ENCODE measurements at regions not wholly inside any gene's neighbourhood (a gene's known extent, or its start where the extent isn't known, plus 50 kb on each side); places are given as distances from the start of the nearest gene placed in this dataset.
A peak's percentile ranks its signal among the peaks of the same experiment; 100 is the strongest.

DNA sequence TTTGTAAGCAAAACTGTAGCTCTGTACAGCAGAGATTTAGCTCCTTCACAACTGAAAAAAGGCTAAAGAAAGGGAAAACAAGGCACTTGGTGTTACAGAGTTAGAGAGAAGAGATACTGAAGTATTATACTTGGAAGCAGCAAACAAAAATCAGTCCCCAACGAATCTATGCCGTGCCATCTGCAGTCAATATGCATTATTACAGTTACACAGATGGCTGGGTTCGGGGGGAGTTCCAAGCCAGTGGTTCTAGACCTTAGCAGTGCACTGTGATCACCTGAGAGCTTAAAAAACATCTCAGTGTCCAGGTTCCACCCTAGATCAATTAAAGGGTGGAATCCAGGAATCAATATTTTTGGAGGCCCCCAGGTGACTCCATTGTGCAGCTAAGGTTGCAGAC, 489.9 kb downstream of the SHISA9 start:
- TF ChIP-seq EZH2phosphoT487 (IDR thresholded peaks at IDR 0.05; ENCODE audit: borderline replicate concordance, low read depth, low read length), result no peak
- TF ChIP-seq, protein P1, sequence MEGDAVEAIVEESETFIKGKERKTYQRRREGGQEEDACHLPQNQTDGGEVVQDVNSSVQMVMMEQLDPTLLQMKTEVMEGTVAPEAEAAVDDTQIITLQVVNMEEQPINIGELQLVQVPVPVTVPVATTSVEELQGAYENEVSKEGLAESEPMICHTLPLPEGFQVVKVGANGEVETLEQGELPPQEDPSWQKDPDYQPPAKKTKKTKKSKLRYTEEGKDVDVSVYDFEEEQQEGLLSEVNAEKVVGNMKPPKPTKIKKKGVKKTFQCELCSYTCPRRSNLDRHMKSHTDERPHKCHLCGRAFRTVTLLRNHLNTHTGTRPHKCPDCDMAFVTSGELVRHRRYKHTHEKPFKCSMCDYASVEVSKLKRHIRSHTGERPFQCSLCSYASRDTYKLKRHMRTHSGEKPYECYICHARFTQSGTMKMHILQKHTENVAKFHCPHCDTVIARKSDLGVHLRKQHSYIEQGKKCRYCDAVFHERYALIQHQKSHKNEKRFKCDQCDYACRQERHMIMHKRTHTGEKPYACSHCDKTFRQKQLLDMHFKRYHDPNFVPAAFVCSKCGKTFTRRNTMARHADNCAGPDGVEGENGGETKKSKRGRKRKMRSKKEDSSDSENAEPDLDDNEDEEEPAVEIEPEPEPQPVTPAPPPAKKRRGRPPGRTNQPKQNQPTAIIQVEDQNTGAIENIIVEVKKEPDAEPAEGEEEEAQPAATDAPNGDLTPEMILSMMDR (conservative IDR thresholded peaks at IDR 0.05; ENCODE audit: low read length), result peak; percentile 68

Measured in OCI-LY7 (cell line).